GM19438 (cell line): ENCODE measurements at regions not wholly inside any gene's neighbourhood (a gene's known extent, or its start where the extent isn't known, plus 50 kb on each side); places are given as distances from the start of the nearest gene placed in this dataset.
"Not testable (repeated sequence)": the region's sequence is repeated elsewhere in the genome, so short reads cannot be mapped to it uniquely, and the experiment has no call there.

Source experiments
- ATAC-seq: cut with Tn5 transposase; IDR thresholded peaks from one replicate; pipeline ENCODE4 v1.9.1; 2021; ENCODE audit warnings: low read depth; ENCODE audit not compliant: unreplicated experiment

- no peak for ATAC-seq
These were observed 257.0 kb upstream of the USP24 start for GRCh38 chr1:55472115-55472514.

GRCh38 chr1:55468142-55468795 is 253.1 kb upstream of the USP24 start:
- no peak for ATAC-seq

- no peak for ATAC-seq
These were observed 251.8 kb upstream of the USP24 start for GRCh38 chr1:55466921-55467320.

DNA sequence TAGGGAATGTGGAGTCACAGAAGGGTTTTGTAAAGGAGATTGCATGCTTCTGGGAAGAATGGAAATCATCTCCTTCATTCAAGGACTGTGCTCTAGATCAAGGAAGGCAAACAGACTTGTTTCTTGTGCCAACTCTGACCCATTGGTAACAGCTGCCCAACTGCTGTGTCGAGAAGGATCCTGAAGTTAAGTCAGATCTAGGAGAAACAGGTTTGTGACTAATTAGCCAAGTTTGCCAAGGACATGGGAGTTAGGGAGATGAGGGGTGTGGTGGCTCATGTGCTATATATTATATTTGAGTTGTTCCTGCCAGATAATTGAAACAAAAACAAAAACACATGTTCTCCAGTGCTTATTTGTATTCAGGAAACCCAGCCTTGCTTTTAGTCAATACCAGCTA is 251.2 kb upstream of the USP24 start:
- no peak for ATAC-seq

DNA sequence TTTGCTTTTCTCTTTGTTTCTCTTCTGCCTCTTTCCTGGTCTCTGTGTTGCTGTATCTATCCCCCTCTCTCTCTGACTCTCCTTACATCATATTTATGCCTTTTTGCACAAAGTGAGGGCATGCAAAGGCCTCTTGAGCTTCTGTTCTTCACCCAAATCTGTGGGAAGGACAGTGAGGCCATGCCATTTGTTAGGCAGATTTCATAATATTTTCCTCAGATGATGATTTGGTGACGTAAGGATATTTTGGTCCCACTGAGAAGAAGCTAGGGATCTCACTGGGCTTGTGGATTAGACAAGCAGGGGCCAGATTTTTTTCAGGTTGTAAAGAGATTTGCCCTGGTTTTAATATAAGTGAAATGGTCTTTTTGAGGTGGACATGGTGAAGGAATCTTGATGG is 249.4 kb upstream of the USP24 start:
- no peak for ATAC-seq

- ATAC-seq = no peak
These were observed 248.8 kb upstream of the USP24 start for GRCh38 chr1:55463814-55464475.

DNA sequence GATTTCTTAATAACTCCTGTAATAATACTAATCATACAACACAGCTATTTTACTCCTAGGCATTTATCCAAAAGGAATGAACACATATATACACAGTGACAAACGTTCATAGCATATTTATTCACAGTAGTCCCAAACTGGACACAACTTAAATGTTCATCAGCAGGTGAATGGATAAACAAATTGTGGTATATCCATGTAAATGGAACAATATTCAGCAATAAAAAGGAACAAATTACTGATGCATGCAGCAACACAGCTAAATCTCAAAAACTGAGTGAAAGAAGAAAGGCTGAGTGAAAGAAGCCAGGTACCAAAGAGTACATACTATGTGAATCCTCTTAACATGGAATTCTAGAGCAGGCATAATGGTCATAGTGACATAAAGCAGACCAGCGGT is 242.7 kb upstream of the USP24 start:
- ATAC-seq = no peak

DNA sequence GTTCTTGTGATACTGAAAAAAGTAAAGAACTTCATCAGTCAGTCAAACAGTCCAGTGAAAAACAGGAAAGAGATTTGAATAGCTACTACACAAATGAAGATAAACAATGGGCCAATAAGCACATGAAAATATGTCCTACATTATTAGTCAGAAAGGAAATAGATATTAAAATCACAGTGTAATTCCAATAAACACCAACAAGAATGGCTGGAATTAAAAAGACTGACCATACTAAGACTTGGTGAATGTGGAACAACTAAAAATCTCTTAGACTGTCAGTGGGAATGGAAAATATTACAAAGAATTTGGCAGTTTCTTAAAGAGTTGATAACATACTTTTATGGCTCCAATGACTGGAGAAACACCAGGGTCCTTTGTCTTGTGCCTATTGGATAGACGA is 241.8 kb upstream of the USP24 start:
- ATAC-seq = no peak

- no peak for ATAC-seq
These were observed 233.1 kb upstream of the USP24 start for GRCh38 chr1:55448261-55448660.

GRCh38 chr1:55447488-55447887 is 232.3 kb upstream of the USP24 start:
- ATAC-seq = no peak

GRCh38 chr1:55446351-55446750 is 231.2 kb upstream of the USP24 start:
- ATAC-seq = no peak

DNA sequence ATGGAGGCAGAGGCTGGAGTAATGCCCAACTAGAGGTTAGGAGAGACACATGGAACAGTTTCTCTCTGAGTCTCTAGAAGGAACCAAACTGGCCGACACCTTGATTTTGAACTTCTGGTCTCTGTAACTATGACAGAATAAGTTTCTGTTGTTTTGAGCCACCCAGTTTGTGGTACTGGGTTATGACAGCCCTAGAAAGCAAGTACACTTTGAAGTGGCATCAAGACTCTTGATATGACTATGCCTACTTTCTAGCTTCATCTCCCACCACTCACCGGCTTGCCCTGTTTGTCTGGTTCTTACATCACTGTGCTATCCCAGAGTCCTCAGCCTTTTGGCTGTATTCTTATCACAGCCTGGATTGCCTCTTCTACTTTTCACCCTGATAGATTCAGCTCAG is 230.3 kb upstream of the USP24 start:
- ATAC-seq = no peak

GRCh38 chr1:55444667-55445066 is 229.5 kb upstream of the USP24 start:
- ATAC-seq = no peak

GRCh38 chr1:55443175-55443915 is 228.2 kb upstream of the USP24 start:
- ATAC-seq = no peak

DNA sequence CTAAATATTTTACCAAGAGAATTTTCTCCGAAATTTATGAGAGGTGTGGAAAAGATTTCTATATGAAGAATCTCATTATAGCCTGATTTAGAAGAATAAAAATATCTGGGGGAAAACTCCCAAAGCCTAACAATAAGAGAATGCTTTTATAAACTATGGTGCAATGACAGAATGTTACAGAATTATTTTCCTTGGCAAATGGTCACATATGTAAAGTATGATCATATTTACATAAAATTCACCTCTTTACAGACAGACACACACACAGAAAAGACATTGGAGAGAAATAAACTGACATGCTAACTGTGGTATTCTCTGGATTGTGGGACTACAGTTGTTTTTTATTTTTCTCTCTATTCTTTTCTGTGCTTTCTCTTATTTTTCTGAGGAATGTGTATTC is 226.3 kb upstream of the USP24 start:
- ATAC-seq = no peak

GRCh38 chr1:55437692-55438091 is 222.5 kb upstream of the USP24 start:
- ATAC-seq = no peak

- not testable (repeated sequence) for ATAC-seq
These were observed 215.6 kb upstream of the USP24 start for GRCh38 chr1:55430720-55431119.

GRCh38 chr1:55430206-55430605 is 215.0 kb upstream of the USP24 start:
- not testable (repeated sequence) for ATAC-seq

DNA sequence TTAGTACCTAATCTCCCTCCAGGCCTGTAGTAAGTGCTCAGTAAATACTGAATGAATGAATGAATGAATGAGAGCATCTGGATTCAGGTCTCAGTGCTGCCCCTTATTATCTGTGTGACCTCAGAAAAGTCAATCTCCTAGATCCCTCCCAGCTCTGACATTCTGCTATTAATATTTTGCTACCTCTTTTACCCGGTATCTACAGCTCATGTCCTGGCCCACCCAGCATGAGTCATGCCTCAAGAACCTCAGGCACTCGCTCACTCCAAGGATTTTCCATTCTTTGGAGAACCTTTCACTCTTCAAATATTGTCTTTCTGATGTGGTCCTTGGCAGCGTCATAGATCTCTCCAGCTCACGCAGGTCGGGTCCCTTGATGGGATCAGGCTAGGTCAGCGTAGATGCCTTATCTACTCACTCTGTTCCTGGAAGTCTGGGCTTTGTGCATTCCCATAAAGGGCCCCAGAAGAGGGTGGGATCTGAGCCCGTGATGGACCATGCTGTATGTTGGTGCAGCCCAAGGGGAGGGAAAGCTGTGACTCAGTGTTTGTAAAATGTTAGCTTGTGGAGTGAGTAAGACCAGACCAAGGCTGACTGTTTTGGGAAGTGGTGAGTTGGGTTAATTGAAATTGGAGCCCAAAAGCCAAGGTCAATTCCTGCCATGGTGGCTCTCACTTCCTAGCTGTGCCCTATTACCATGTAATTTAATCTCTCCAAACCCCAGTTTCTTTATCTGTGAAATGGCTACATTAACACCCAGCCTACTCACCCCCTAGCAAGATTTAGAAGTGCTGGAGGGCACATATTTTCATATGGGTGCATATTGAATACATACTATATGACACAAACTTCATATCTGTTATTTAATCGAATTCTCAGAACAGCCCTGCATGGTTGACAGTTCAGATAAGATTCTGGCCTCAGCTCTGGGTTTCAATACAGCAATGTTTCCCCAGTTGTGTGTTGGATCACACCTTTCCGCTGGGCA is 214.1 kb upstream of the USP24 start:
- no peak for ATAC-seq

DNA sequence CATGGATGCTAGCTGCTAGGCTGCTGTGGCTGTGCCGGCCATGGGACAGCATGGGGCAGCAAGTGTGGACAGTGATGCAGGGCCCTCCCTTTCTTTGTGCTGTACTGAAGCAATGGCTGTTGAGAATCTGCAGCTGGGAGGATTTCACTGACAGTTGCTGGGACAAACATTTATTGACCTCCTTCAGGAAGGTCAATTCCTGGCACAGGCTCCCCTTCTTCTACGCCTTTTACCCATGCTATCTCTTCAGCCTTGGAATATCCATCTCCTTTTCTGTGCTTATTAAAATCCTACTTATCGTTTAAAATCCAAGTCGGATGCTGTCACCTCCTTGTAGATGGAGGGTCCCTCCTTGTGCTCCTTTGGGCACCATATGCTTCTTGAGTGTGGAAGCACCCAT is 213.1 kb upstream of the USP24 start:
- ATAC-seq = no peak

DNA sequence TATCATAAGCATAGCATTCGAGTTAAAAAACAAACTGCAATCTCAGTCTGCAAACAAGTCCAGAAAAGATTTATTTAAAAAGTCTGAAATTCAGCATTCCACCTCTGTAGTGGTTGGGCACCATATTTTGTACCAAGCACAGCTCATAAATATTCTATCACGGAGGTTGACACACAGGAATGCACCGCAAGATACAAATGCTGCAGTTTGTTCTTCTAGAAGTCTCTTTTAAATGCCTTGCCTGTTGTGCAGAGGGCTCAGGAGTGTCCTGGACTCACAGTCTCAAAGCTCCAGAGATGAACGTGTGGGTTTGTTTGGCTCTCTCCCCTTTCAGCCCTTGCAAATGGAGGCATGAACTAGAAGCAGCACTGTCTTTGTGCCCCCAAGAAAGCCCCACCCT is 212.4 kb upstream of the USP24 start:
- ATAC-seq = no peak
